Endodermal cell (in vitro differentiated cells): ENCODE measurements at regions not wholly inside any gene's neighbourhood (a gene's known extent, or its start where the extent isn't known, plus 50 kb on each side); places are given as distances from the start of the nearest gene placed in this dataset.

Experiments
- DNase-seq: peaks from one replicate; pipeline ENCODE4 v3.0.0-alpha.2; 2017
- H3K27ac ChIP-seq: 2 replicates; pipeline ENCODE4 v1.5.1; 2013; ENCODE audit warnings: mild to moderate bottlenecking, low read depth, low read length, moderate library complexity
- H3K27me3 ChIP-seq: 2 replicates; pipeline ENCODE4 v1.6.1; 2013; ENCODE audit warnings: mild to moderate bottlenecking, low read length, moderate library complexity; ENCODE audit not compliant: insufficient read depth, control insufficient read depth, poor library complexity, severe bottlenecking
- H3K36me3 ChIP-seq: 2 replicates; pipeline ENCODE4 v1.7.0; 2013; ENCODE audit warnings: mild to moderate bottlenecking, low read length, moderate library complexity; ENCODE audit not compliant: control insufficient read depth, insufficient read depth
- H3K4me1 ChIP-seq: one replicate; pipeline ENCODE4 v1.7.0; 2013; ENCODE audit warnings: low read length; ENCODE audit not compliant: control insufficient read depth, insufficient read depth
- H3K4me3 ChIP-seq: 2 replicates; pipeline ENCODE4 v1.5.1; 2013; ENCODE audit warnings: mild to moderate bottlenecking, low read length, moderate library complexity
- H3K9ac ChIP-seq: 2 replicates; pipeline ENCODE4 v1.6.1; 2013; ENCODE audit warnings: mild to moderate bottlenecking, low read length, moderate library complexity; ENCODE audit not compliant: poor library complexity, severe bottlenecking; ENCODE audit errors: extremely low read depth
- H3K9me3 ChIP-seq: 2 replicates; pipeline ENCODE4 v1.6.1; 2013; ENCODE audit warnings: mild to moderate bottlenecking, low read length, moderate library complexity; ENCODE audit not compliant: control insufficient read depth
- H3K27ac Mint-ChIP-seq: 2 replicates; pipeline ENCODE4 v1.8.0; 2020; ENCODE audit warnings: mixed read lengths
- H3K27me3 Mint-ChIP-seq: 2 replicates; pipeline ENCODE4 v1.8.0; 2021; ENCODE audit warnings: mild to moderate bottlenecking, mixed read lengths; ENCODE audit not compliant: insufficient read depth
- H3K36me3 Mint-ChIP-seq: 2 replicates; pipeline ENCODE4 v1.8.0; 2020; ENCODE audit warnings: low read depth, mixed read lengths
- H3K4me1 Mint-ChIP-seq: 2 replicates; pipeline ENCODE4 v1.8.0; 2020; ENCODE audit warnings: mixed read lengths
- H3K4me3 Mint-ChIP-seq: 2 replicates; pipeline ENCODE4 v1.8.0; 2020; ENCODE audit warnings: mild to moderate bottlenecking, moderate library complexity, mixed read lengths
- H3K9me3 Mint-ChIP-seq: 2 replicates; pipeline ENCODE4 v1.8.0; 2020; ENCODE audit warnings: mild to moderate bottlenecking, mixed read lengths
- CTCF ChIP-seq: fragments of 200-600 bp; sonication (generic); conservative IDR thresholded peaks from 2 replicates; pipeline ENCODE4 v1.5.0; 2021; ENCODE audit warnings: antibody characterized with exemption, mild to moderate bottlenecking
- WGBS, 2 experiments: methylation state at CpG; one replicate each; pipeline versions ENCODE4 v1.1.5 to v1.1.7; 2013; ENCODE audit warnings: missing lambda C conversion rate in 2 of 2, mixed read lengths in 1 of 2; ENCODE audit not compliant: insufficient coverage in 1 of 2, insufficient read length in 1 of 2; 5-methylcytosine and 5-hydroxymethylcytosine counted together

GRCh38 chr11:103729617-103730016, 306.8 kb upstream of the DDI1 start:
- H3K36me3 ChIP-seq = no peaks in the 10 kb centered on the region
- H3K9me3 Mint-ChIP-seq = peaks cover 40% of the 10 kb centered on the region
- no peak overlapping the region for H3K4me3 Mint-ChIP-seq
- no peak for TF ChIP-seq CTCF
- no peaks in the 10 kb centered on the region for H3K4me1 Mint-ChIP-seq
- no peak overlapping the region for H3K27ac Mint-ChIP-seq
- H3K36me3 Mint-ChIP-seq = peaks cover 14% of the 10 kb centered on the region
- peaks cover 40% of the 10 kb centered on the region for H3K9me3 ChIP-seq
- DNase-seq = no peak
- no peaks in the 10 kb centered on the region for H3K4me1 ChIP-seq
- no peaks in the 10 kb centered on the region for H3K27me3 Mint-ChIP-seq
- peak overlapping the region; percentile 69 for H3K27ac ChIP-seq
- H3K27me3 ChIP-seq = no peaks in the 10 kb centered on the region
- H3K4me3 ChIP-seq = no peak overlapping the region
- no peak overlapping the region for H3K9ac ChIP-seq

GRCh38 chr11:103730131-103730940, 306.1 kb upstream of the DDI1 start:
- no peak overlapping the region for H3K4me3 Mint-ChIP-seq
- no peak overlapping the region for H3K27ac Mint-ChIP-seq
- Histone ChIP-seq H3K4me3 (no peak overlapping the region), H3K9ac (no peak overlapping the region), H3K36me3 (no peaks in the 10 kb centered on the region), H3K27ac (peak overlapping the region; percentile 67), H3K4me1 (no peaks in the 10 kb centered on the region), H3K9me3 (peaks cover 33% of the 10 kb centered on the region), H3K27me3 (no peaks in the 10 kb centered on the region)
- no peak for TF ChIP-seq CTCF
- DNase-seq = no peak
- 62 to 94% methylated on average over 1 to 2 of the region's 2 CpGs for whole genome bisulfite sequencing, 2 experiments
- no peaks in the 10 kb centered on the region for H3K27me3 Mint-ChIP-seq
- peaks cover 33% of the 10 kb centered on the region for H3K9me3 Mint-ChIP-seq
- H3K36me3 Mint-ChIP-seq = peaks cover 10% of the 10 kb centered on the region
- H3K4me1 Mint-ChIP-seq = no peaks in the 10 kb centered on the region

- peaks cover 4% of the 10 kb centered on the region for H3K4me1 Mint-ChIP-seq
- no peak for DNase-seq
- Histone ChIP-seq H3K9ac (no peak overlapping the region), H3K9me3 (peaks cover 20% of the 10 kb centered on the region), H3K4me1 (peaks cover 2% of the 10 kb centered on the region), H3K4me3 (no peak overlapping the region), H3K27me3 (no peaks in the 10 kb centered on the region), H3K27ac (no peak overlapping the region), H3K36me3 (no peaks in the 10 kb centered on the region)
- no peak for TF ChIP-seq CTCF
- H3K27ac Mint-ChIP-seq = no peak overlapping the region
- 100% methylated on average over 1 of the region's 2 CpGs for WGBS, 2 experiments
- no peak overlapping the region for H3K4me3 Mint-ChIP-seq
- H3K9me3 Mint-ChIP-seq = peaks cover 20% of the 10 kb centered on the region
- H3K27me3 Mint-ChIP-seq = no peaks in the 10 kb centered on the region
- peaks cover 7% of the 10 kb centered on the region for H3K36me3 Mint-ChIP-seq
Measured at GRCh38 chr11:103731670-103732069, 304.8 kb upstream of the DDI1 start.
